ENCODE measurements at regions not wholly inside any gene's neighbourhood (a gene's known extent, or its start where the extent isn't known, plus 50 kb on each side); places are given as distances from the start of the nearest gene placed in this dataset.

DNA sequence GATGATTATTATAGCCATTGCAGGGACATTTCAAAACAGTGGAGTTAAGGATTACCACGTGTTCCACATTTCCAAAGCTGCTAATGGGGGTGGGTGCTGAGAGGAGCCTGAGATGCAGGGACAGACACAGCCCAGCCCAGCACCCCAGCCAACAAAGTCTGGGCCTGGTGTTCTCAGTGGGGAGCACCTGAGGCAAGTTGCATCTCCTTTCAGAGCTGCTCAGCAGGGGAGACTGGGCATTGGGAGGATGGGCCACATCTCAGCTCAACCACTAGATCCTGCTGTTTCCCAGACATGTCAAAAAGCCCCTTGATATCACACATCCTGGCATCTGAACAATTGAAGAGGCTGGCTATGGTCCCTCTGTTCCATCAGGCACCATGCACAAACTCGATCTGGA is 458.0 kb upstream of the KIRREL3 start:
- Histone ChIP-seq H2AFZ (ENCODE audit: low read depth, low read length) (no peak overlapping the region), H3K4me1 (ENCODE audit: control insufficient read depth, extremely low read depth, insufficient read depth, low read length) (no peaks in the 10 kb centered on the region), H4K20me1 (replicated peaks; ENCODE audit: control insufficient read depth, extremely low read depth, insufficient read depth, low read length) (no peaks in the 10 kb centered on the region), H3K36me3 (ENCODE audit: control insufficient read depth in 2 of 2, extremely low read depth in 1 of 2, insufficient read depth in 2 of 2, low read length in 2 of 2) (no peaks in the 10 kb centered on the region), H3K4me3 (replicated peaks in 1 of 3; ENCODE audit: insufficient read depth in 1 of 3, low read depth in 1 of 3, low read length in 3 of 3) (no peak overlapping the region), H3K9ac (replicated peaks; ENCODE audit: extremely low read depth, insufficient read depth, low read length) (no peak overlapping the region), H3K4me2 (ENCODE audit: insufficient read depth, low read length) (no peak overlapping the region), H3K27me3 (ENCODE audit: control insufficient read depth in 2 of 2, insufficient read depth in 2 of 2, low read length in 2 of 2) (no peaks in the 10 kb centered on the region), H3K27ac (ENCODE audit: insufficient read depth, low read depth, low read length) (no peak overlapping the region), H3K9me1 (replicated peaks; ENCODE audit: control insufficient read depth, extremely low read depth, insufficient read depth, low read length) (no peaks in the 10 kb centered on the region), H3K9me3 (replicated peaks; ENCODE audit: control insufficient read depth, insufficient read depth, low read length) (no peaks in the 10 kb centered on the region), H3K79me2 (ENCODE audit: control insufficient read depth, insufficient read depth, low read length) (no peaks in the 10 kb centered on the region)
- FAIRE-seq = no peak
- intact Hi-C loops (cut with micrococcal nuclease) = no loop called here
- CTCF ChIA-PET = no interaction called here
- no peak for TF ChIP-seq FOS (IDR thresholded peaks at IDR 0.05; ENCODE audit: borderline replicate concordance, insufficient read depth, low read length)
- no peak for TF ChIP-seq GATA2 (IDR thresholded peaks at IDR 0.05; ENCODE audit: insufficient read depth, insufficient read length, low read depth, low read length)
- TF ChIP-seq, protein P1, sequence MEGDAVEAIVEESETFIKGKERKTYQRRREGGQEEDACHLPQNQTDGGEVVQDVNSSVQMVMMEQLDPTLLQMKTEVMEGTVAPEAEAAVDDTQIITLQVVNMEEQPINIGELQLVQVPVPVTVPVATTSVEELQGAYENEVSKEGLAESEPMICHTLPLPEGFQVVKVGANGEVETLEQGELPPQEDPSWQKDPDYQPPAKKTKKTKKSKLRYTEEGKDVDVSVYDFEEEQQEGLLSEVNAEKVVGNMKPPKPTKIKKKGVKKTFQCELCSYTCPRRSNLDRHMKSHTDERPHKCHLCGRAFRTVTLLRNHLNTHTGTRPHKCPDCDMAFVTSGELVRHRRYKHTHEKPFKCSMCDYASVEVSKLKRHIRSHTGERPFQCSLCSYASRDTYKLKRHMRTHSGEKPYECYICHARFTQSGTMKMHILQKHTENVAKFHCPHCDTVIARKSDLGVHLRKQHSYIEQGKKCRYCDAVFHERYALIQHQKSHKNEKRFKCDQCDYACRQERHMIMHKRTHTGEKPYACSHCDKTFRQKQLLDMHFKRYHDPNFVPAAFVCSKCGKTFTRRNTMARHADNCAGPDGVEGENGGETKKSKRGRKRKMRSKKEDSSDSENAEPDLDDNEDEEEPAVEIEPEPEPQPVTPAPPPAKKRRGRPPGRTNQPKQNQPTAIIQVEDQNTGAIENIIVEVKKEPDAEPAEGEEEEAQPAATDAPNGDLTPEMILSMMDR (IDR thresholded peaks at IDR 0.05; ENCODE audit: extremely low read depth in 1 of 2, insufficient read depth in 1 of 2, low read depth in 1 of 2, low read length in 2 of 2) = no peak
- TF ChIP-seq MYC (IDR thresholded peaks at IDR 0.05; ENCODE audit: low read depth, low read length) = no peak
- TF ChIP-seq EZH2 (IDR thresholded peaks at IDR 0.05; ENCODE audit: borderline replicate concordance, low read depth, low read length, severe bottlenecking) = no peak
- TF ChIP-seq, protein P2, sequence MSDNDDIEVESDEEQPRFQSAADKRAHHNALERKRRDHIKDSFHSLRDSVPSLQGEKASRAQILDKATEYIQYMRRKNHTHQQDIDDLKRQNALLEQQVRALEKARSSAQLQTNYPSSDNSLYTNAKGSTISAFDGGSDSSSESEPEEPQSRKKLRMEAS (IDR thresholded peaks at IDR 0.05; ENCODE audit: insufficient read depth, insufficient read length) = no peak
- no peak for TF ChIP-seq POLR2A (IDR thresholded peaks at IDR 0.05; ENCODE audit: low read depth, low read length)
- TF ChIP-seq JUN (IDR thresholded peaks at IDR 0.05; ENCODE audit: borderline replicate concordance, insufficient read depth, insufficient read length, low read depth) = no peak
- no peak for TF ChIP-seq POLR2AphosphoS5 (IDR thresholded peaks at IDR 0.05; ENCODE audit: insufficient read depth, low read depth, low read length)
- POLR2A ChIA-PET = no interaction called here
- no peak for DNase-seq (ENCODE audit: low read depth, low spot score)
- no TSS peak for BruUV-seq (replicated peaks)
- dilution Hi-C loops (cut with MboI; ENCODE audit: extremely low pct_ligation_motif_present, low sequenced_read_pairs) = no loop called here

Measured in endothelial cell of umbilical vein (primary cell).